Uterus (tissue), 2 donors: ENCODE measurements at regions not wholly inside any gene's neighbourhood (a gene's known extent, or its start where the extent isn't known, plus 50 kb on each side); places are given as distances from the start of the nearest gene placed in this dataset.

Source experiments
- CTCF ChIP-seq, 4 experiments: fragments of 200-600 bp in 2 of 4; fragments of 450-650 bp in 2 of 4; sonication (generic) in 2 of 4; IDR thresholded peaks; one replicate each; pipeline ENCODE4 v1.5.1; 2016 to 2019; ENCODE audit warnings: antibody characterized with exemption in 4 of 4, mild to moderate bottlenecking in 2 of 4, moderate library complexity in 1 of 4
- POLR2A ChIP-seq, 2 donors: fragments of 450-650 bp; IDR thresholded peaks; one replicate each; pipeline ENCODE4 v1.6.1; 2016; ENCODE audit warnings: antibody characterized with exemption in 2 of 2, mild to moderate bottlenecking in 1 of 2, moderate library complexity in 1 of 2

GRCh38 chr5:155727512-155728145 lies 599.3 kb upstream of the SGCD start:
- TF ChIP-seq CTCF (IDR thresholded peaks at IDR 0.05) (no peak), POLR2A (IDR thresholded peaks at IDR 0.05) (no peak)
